GM21619 (cell line): ENCODE measurements at regions not wholly inside any gene's neighbourhood (a gene's known extent, or its start where the extent isn't known, plus 50 kb on each side); places are given as distances from the start of the nearest gene placed in this dataset.
"Not testable (repeated sequence)": the region's sequence is repeated elsewhere in the genome, so short reads cannot be mapped to it uniquely, and the experiment has no call there.

Source experiments
- ATAC-seq: cut with Tn5 transposase; IDR thresholded peaks from one replicate; pipeline ENCODE4 v1.9.1; 2021; ENCODE audit not compliant: unreplicated experiment

DNA sequence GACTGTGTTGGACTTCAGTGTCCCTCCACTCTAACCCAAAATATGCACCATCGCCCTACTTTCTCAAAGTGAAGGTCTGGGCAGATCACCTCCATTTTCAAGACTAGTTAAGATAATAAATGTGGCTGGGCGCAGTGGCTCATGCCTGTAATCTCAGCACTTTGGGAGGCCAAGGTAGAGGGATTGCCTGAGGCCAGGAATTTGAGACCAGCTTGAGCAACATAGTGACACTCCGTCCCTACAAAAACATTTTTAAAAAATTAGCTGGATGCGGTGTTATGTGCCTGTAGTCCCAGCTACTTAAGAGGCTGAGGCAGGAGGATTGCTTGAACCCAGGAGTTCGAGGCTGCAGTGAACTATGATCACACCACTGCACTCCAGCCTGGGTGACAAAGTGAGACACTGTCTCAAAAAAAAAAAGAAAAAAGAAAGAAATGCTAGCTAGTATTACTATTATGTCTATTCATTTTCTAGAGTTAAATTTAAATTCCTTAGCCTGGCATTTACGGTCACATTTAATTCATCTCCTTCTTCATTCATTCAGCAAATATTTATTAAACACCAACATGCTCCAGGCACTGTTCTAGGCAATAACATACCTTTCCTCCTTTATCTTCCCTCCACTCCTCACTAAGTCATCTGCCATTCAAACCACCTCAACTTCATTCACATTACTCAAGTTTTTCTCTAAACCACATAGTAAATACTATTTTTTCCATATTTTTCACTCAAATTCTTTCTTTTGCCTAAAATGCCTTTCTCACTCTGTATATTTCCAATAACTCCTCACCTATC, 96.1 kb upstream of the XYLT1 start:
- ATAC-seq = no peak

DNA sequence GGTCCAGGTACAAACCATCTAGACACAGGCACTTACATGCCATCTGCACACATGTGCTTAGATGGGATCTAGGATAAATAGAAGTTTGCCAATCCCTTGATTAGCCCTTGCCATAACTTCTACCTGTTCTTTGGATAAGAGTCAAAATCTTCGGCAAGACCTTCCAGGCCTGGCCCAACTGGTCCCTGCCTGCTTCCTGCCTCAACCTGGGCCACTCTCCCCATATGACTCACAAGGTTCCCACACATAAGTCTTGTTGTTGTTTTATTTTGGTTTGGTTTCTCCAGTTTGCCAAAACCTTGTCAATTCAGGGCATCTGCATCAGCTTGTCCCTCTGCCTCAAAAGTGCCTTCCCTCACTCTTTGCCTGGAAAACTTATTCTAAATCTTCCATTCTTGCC, 95.3 kb upstream of the XYLT1 start:
- no peak for ATAC-seq

DNA sequence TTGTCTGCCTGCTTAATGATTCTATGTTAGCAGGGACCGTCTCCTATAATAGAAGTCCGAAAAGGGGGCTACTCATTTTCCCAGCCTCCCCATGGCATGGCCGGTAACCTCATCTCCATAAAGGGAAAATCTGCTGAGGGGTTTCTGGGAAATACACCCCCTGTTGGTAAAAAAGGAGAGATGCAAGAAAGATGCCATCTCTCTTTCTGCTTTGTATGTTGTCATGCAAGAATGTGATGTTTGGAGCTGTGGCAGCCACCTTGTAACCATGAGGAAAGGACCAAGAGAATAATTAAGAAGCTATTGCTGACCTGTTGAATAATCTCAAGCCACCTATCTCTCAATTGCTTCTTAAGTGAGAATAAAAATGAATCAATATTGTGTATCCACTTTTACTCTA, 94.8 kb upstream of the XYLT1 start:
- ATAC-seq = no peak

DNA sequence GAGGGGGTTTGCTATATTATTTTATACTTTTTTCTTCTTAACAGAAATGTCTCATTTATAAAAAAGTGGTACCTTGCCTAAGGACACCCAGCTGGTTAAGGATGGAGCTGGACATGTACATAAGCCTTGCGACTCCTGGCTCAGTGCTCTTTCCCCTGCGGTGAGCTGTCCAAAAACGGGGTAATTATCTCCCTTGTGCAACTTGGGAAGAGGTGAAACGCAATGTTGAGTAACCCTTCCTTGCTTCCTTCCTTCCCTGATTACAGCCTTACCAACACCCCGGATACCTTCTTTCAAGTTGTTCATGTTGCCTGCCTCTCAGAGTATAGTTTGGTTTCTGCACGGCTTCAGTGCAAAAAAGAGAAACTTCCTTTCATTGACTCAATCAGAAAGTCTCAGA, 94.1 kb upstream of the XYLT1 start:
- no peak for ATAC-seq

DNA sequence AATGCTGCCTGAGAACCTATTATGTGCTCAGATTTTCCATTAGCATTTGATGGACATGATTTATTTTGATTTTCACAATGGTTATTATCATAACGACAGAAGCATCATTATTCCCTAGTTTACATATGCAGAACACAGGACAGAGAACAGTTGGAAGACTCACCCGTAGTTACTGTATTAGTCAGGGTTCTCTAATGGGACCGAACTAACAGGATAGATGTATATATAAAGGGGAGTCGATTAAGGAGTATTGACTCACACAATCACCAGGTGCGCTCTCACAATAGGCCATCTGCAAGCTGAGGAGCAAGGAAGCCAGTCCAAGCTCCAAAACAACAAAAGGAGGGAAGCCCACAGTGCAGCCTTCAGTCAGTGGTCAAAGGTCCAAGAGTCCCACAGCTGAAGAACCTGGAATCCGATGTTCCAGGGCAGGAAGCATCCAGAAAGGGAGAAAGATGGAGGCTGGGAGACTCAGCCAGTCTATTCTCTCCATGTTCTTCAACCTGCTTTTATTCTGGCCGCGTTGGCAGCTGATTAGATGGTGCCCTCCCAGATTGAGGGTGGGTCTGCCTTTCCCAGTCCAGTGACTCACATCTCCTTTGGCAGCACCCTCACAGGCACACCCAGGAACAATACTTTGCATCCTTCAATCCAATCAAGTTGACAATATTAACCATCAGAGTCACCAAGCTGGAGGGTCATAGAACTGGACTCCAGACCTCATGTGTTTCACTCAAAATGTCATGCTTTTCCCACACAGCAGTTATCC, 92.7 kb upstream of the XYLT1 start:
- no peak for ATAC-seq

DNA sequence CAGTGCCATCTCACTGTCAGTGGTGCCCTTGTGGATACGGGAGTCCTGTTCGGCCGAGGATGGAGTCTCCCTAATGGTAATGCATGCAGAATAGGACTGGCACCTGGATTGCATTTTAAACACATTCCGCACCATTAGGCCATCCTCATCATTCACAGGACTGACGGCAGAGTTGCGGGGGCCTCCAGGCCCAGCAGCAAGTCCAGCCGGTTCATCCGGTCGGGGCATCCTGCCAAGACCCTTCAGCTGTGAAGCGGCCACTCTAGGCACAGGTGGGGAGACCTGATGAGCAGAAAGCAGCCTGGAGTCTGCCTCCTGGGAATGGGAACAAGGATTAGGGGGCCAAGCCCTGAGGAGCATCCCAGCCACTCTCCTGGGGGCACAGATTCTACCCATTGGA, 90.3 kb upstream of the XYLT1 start:
- no peak for ATAC-seq

DNA sequence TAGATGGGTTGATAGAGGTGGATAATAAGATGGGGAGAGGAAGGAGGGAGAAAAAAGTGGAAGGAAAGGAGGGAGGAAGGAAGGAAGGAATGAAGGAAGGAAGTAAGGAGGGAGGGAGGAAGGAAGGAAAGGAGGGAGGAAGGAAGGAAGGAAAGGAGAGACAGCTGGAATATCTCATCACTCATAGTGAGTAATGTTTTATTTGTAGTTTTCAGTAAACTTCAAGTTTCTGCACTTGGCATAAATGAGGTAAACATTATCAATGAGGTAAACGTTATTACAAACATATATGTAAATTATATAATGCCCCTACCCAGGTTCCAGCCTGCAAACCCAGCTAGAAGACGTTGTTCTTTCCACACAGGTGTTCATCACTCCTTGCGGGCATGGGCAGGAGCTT, 89.8 kb upstream of the XYLT1 start:
- ATAC-seq = no peak

DNA sequence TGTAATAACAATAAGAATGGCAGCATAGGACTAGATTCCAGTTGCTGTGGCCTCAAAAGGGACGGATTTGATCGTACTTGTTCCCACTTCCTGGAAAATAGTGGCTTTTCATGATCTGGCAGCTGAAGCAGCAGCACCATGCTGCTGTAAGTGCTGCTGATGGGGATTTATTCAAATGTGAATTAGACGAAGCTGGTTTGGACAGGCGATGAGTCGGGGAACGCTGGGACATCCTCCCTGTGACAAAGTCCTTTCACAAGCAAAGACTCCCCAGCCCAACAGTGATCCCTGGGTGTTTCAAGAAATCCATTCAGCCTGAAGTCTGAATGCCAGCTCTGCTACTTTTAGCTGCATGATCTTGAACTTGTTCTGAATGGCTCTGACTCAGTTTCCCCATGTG, 88.6 kb upstream of the XYLT1 start:
- ATAC-seq = no peak

DNA sequence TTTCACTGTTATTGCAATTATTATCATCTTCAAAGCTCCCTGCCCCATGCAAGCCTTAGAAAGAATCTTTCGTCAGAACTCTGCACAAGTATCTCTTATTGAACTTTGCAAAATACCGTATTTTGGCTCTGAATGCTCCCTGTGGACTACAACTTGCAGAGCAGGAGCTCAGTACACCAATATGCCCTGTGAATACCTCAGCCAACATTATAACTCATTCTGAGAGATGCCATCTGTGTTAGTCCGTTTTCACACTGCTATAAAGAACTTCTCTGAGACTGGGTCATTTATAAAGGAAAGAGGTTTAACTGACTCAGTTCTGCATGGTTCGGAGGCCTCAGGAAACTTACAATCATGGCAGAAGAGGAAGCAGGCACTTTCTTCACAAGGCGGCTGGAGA, 87.2 kb upstream of the XYLT1 start:
- ATAC-seq = no peak

DNA sequence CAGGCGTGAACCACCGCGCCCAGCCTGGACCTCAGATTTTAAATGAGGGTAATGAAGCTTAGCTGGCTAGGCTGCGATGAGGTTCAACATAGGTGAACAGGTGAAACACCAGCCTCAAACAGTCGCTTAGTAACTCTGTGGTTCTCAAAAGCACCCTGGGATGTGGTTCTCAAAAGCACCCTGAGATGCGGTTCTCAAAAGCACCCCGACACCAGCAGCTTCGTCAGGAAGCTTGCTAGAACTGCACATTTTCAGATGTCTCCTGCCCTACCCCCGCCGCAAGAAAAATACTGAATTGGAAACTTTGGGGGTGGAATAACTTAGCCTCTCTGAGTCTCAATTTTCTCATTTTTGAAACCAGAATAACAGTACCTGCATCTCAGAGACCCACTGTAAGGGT, 86.7 kb upstream of the XYLT1 start:
- no peak for ATAC-seq

DNA sequence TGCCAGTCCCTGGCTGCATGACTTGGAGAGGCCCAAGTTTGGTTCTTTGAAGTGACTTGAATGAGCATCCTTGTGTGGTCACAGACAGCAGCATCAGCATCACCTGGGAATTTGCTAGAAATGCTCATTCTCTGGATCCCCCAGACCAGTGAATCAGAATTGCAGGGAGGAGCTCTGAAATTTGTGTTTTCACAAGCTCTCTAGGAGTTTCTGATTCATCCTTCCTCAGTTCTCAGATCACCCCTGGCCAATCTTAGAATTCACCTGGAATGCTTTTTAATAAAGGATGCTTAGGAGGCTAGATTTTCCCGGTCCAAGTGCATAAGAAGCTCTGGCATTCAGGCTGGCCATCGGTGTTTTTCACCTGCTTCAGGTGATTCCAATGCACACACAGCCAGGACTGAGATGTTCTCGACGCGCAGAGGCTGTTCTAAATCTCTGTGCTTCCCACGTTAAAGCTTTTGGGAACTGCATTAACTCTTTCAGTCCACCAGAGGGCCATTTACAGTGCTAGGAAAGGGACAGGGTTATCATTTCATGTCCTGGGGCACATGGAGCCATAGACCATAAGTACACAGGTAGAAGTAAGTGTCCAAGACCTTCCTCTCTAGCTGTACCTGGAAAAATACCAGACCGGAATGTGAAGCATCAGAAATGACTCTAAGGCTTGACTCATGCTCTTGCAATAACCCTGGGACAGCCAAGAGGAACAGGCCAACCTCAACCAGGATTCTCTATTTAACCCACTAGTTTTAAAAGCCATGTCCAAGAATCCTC, 85.7 kb upstream of the XYLT1 start:
- no peak for ATAC-seq

DNA sequence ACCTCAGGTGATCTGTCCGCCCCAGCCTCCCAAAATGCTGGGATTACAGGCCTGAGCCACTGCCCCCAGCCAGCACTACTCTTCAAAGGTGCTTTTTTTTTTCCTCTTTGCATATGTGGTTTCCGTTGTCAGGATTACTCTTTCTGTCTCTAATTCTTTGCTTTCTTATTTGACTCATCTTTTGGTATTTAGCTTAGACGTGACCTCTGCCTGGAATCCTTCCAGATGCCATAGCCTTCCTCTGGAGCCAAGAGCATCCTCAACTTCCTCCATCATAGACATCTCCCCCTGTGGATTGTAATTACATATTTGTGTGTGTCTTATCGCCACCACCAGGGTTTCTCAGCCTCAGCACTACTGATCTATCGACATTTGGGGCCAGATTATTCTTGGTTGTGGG, 84.4 kb upstream of the XYLT1 start:
- ATAC-seq = no peak

DNA sequence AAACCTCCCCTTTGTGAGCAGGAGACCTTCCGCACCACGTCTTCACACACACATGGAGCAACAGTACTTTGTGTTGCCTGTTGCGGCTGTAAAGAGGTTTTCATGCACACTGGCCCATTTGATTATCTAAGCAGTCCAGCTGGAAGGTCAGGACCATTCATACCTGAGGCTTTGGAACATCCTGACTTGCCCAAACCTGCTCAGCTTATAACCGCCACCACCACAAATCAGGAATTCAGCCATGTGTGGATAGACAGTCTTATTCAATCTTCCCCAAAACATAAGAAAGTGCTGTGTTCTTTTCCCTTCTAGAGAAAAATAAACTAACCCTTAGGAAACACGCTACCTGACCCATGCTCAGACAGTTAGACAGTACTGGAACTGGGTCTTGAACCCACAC, 81.6 kb upstream of the XYLT1 start:
- no peak for ATAC-seq

DNA sequence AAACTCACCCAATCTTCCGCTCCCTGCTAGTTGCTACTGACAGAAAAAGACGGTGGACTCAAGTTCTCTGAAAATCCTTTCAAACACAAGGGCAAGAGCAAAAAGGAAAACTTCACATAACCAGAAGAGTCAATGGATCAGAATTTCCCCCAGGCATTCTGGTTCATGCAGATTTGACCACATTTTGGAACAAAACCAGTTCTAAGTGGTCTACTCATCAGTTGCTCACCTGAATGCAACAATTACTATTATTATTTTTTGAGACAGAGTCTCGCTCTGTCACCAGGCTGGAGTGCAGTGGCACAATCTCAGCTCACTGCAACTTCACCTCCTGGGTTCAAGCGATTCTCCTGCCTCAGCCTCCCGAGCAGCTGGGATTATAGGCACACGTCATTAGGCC, 80.9 kb upstream of the XYLT1 start:
- ATAC-seq = not testable (repeated sequence)

DNA sequence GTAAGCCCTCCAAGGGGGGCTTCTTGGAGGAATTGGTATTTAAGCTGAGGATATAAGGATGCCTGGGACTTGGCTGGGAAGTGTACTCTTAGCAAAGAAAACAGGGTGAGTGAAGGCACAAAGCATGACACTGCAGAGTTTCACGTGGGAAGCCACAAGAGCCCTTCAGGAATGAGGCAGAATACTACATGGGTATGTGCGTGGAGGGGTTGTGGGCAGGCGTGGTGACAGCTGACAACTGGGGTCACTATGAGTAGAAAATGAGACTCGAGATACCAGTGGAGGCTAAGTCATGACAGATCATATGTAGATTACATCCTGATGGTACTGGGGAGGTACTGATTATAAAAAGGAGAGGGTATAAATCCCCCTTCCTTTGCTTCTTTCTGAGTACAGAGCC, 78.1 kb upstream of the XYLT1 start:
- ATAC-seq = no peak

DNA sequence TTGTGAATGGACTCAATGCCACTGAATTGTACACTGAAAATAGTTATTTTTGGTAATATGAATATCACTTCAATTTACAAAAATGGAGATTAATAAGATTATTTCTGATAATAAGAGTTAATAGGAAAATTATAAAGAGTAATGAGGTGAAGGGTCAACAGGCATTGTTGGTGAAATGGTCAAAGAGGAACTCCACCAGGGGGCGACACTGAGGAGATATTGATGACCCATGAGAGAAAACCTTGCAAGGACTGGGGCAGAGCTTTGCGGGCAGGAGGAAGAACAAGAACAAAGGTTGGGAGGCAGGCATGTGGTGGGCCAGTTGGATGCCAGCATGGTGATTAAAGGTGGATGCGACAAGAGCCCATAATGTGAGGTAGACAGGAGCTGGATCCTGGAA, 74.0 kb upstream of the XYLT1 start:
- no peak for ATAC-seq

DNA sequence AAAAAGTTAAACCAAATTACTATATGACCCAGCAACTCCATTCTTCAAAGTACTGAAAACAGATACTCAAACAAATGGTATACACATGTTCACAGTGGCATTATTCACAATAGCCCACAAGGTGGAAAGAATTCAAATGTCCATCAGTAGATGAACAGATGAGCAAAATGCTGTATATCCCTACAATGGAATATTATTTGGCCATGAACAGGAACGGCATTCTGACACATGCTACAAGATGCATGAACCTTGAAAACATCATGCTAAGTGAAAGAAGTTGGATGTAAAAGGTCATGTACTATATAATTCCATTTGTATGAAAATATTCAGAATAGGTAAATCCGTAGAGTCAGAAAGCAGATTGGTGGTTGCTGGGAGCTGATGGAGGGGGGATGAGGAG, 73.5 kb upstream of the XYLT1 start:
- no peak for ATAC-seq

DNA sequence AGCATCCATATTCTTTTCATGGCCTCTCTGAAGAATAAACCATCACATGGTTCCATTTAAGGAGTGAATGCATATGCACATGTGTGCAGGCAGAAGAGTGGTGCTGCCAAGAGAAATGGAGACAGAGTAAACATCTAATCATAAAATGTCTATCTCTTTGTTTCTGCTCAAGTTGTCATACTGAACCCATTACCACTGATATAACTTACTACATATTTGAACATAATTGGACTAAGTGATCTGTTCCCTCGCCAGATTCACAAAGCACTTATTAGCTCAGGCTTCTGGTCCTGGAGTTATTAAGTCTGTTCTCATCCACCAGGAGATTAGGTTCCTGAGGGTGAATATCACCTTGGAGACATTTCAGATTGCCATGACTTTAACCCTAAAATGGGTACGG, 72.3 kb upstream of the XYLT1 start:
- ATAC-seq = no peak

DNA sequence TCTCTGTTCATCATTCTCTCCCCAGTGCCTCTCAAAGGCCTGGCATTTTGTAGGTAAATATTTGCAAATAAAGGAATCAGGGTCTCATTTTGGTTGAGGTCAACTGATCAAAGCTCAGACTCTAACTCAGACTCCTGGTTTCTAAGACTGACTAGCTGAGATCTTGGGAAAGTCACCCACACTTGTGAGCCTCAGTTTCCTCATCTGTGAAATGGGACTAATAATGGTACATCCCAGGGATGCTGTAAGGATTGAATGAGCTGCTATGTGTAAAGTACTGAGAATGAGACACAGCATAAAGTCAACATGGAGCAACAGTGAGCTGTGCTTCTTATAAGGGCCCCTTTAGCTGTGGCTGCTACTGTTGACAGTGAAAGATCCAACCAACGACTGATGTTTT, 70.6 kb upstream of the XYLT1 start:
- no peak for ATAC-seq

DNA sequence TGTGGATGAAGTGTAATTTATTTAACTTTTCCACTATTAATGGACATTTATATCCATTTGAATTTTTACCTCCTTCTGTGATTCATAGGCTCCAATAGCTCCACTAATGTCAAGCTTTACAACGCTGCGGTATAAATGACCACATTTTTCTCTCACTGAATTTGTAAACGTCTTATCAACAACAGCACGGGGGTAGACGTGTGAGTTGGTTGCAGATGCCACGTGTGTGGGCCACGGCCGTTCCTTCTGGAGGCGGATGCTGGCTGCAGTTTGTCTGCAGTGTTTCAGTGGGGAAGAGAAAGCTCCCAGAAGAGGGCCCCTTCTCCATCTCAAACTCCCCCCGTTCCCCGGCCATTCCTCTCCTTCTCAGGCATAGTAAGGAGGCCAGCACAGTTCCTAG, 68.2 kb upstream of the XYLT1 start:
- no peak for ATAC-seq

DNA sequence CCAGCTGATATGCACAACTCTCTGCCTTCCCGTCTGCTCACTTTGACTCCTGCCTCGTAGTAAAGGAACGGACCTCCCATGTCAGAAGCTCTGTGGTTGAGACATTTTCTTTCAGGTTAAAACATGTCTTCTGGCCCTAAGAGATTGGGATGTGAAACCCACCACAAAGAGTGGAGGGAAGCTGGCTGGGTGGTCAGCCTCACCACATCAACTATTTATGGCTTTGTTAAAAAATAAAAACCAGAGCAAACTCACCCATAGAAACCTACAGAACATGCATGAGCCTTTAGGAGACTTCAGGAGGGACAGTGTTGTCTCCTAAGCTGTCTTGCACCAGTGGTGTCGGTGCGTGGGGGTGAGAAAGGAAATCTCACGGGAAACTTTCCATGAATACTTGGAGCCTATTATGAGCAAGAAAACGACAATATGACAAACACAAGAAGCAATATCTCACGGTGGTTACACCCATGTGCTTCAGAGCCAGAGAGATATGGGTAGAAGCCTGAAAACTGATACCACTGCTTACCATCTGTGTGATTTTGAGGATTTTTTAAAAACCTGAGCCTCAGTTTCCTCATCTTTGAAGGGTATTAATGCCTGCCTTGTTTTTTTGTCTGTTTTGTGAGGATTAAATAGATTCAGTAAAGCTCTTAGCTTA, 61.7 kb upstream of the XYLT1 start:
- ATAC-seq = no peak
